Endothelial cell (in vitro differentiated cells): ENCODE measurements at regions not wholly inside any gene's neighbourhood (a gene's known extent, or its start where the extent isn't known, plus 50 kb on each side); places are given as distances from the start of the nearest gene placed in this dataset.

Experiments
- DNase-seq: peaks from one replicate; pipeline ENCODE4 v3.0.0; 2021; ENCODE audit warnings: low spot score
- H3K27ac Mint-ChIP-seq: one replicate; pipeline ENCODE4 v1.8.0; 2021; ENCODE audit warnings: mixed read lengths, inconsistent platforms; ENCODE audit not compliant: unreplicated experiment
- H3K27me3 Mint-ChIP-seq: one replicate; pipeline ENCODE4 v1.8.0; 2021; ENCODE audit warnings: mild to moderate bottlenecking, moderate library complexity, mixed read lengths, inconsistent platforms; ENCODE audit not compliant: unreplicated experiment
- H3K36me3 Mint-ChIP-seq: one replicate; pipeline ENCODE4 v1.8.0; 2021; ENCODE audit warnings: mild to moderate bottlenecking, low read depth, mixed read lengths, inconsistent platforms; ENCODE audit not compliant: unreplicated experiment
- H3K4me1 Mint-ChIP-seq: one replicate; pipeline ENCODE4 v1.8.0; 2021; ENCODE audit warnings: mild to moderate bottlenecking, mixed read lengths, inconsistent platforms; ENCODE audit not compliant: unreplicated experiment
- H3K4me3 Mint-ChIP-seq: one replicate; pipeline ENCODE4 v1.8.0; 2021; ENCODE audit warnings: mild to moderate bottlenecking, mixed read lengths, inconsistent platforms; ENCODE audit not compliant: unreplicated experiment
- H3K9me3 Mint-ChIP-seq: one replicate; pipeline ENCODE4 v1.8.0; 2021; ENCODE audit warnings: mixed read lengths, inconsistent platforms; ENCODE audit not compliant: unreplicated experiment
- CTCF ChIP-seq: fragments of 200-600 bp; sonication (generic); IDR thresholded peaks from one replicate; pipeline ENCODE4 v1.5.0; 2021; ENCODE audit warnings: antibody characterized with exemption; ENCODE audit not compliant: unreplicated experiment

DNA sequence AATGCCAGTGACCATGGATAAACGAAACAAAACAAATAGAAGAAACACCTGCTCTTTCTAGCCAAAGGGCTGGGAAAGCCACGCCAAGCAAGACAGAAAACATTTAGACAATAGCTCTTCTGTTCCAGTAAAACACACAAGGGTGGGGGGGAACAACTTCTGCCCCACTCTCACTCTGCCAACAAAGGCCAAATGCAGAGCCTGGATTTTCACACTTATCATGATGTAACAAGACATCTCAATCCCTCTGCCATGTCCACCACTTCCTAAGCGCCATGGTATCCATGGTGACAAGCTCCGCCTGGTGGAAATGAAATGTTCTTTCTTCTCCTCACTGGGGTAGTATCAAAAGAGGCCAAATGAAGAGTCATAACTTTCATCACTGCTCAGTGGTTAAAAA lies 60.6 kb downstream of the DRD1 start:
- H3K36me3 Mint-ChIP-seq, result no peaks in the 10 kb centered on the region
- no peak overlapping the region for H3K4me3 Mint-ChIP-seq
- no peaks in the 10 kb centered on the region for H3K4me1 Mint-ChIP-seq
- H3K9me3 Mint-ChIP-seq, result no peaks in the 10 kb centered on the region
- TF ChIP-seq CTCF, result no peak
- DNase-seq, result no peak
- H3K27me3 Mint-ChIP-seq, result peaks cover 4% of the 10 kb centered on the region
- H3K27ac Mint-ChIP-seq, result no peak overlapping the region

- peaks cover 4% of the 10 kb centered on the region for H3K27me3 Mint-ChIP-seq
Measured at GRCh38 chr5:175382171-175382570, 61.8 kb downstream of the DRD1 start.

GRCh38 chr5:175381130-175381529 lies 62.9 kb downstream of the DRD1 start:
- TF ChIP-seq CTCF, result no peak
- Mint-ChIP-seq H3K4me1 (no peaks in the 10 kb centered on the region), H3K9me3 (no peaks in the 10 kb centered on the region), H3K27ac (no peak overlapping the region), H3K36me3 (no peaks in the 10 kb centered on the region), H3K4me3 (no peak overlapping the region), H3K27me3 (peaks cover 4% of the 10 kb centered on the region)
- DNase-seq, result no peak

More at GRCh38 chr5:175382171-175382570, 61.8 kb downstream of the DRD1 start:
- no peak for TF ChIP-seq CTCF
- H3K9me3 Mint-ChIP-seq, result no peaks in the 10 kb centered on the region
- H3K27ac Mint-ChIP-seq, result no peak overlapping the region
- no peak for DNase-seq
- no peak overlapping the region for H3K4me3 Mint-ChIP-seq
- no peaks in the 10 kb centered on the region for H3K4me1 Mint-ChIP-seq
- no peaks in the 10 kb centered on the region for H3K36me3 Mint-ChIP-seq

DNA sequence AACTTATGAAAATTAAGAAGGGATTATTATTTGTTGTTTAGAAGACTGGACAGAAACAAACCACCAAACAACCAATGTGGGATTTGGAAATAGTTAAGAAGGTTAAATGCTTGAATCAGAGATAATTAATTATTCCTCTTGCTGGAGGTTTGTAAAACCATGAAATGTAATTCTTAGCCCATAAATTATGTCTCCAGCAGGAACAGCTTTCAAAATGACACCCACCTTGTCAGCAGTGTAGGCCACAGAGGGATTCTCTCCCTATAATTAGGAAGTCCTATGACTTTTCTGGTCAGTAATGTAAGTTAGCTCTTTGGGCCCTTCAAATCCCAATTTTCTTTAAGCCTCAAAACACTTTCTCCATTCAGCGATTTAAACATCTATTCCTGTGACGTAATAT lies 63.3 kb downstream of the DRD1 start:
- peaks cover 4% of the 10 kb centered on the region for H3K27me3 Mint-ChIP-seq
- no peak for DNase-seq
- H3K9me3 Mint-ChIP-seq, result no peaks in the 10 kb centered on the region
- H3K4me1 Mint-ChIP-seq, result no peaks in the 10 kb centered on the region
- no peak for TF ChIP-seq CTCF
- H3K4me3 Mint-ChIP-seq, result no peak overlapping the region
- no peak overlapping the region for H3K27ac Mint-ChIP-seq
- no peaks in the 10 kb centered on the region for H3K36me3 Mint-ChIP-seq

- Mint-ChIP-seq H3K9me3 (no peaks in the 10 kb centered on the region), H3K4me3 (no peak overlapping the region), H3K27ac (no peak overlapping the region), H3K36me3 (no peaks in the 10 kb centered on the region), H3K27me3 (peaks cover 4% of the 10 kb centered on the region), H3K4me1 (no peaks in the 10 kb centered on the region)
- no peak for DNase-seq
- no peak for TF ChIP-seq CTCF
Measured at GRCh38 chr5:175379867-175380266, 64.1 kb downstream of the DRD1 start.
